CD14-positive monocyte (primary cell): ENCODE measurements at regions not wholly inside any gene's neighbourhood (a gene's known extent, or its start where the extent isn't known, plus 50 kb on each side); places are given as distances from the start of the nearest gene placed in this dataset.

ENCODE experiments used
- DNase-seq, 3 donors: peaks; one replicate each; pipeline ENCODE4 v3.0.0-alpha.2; 2011 to 2022
- H2AFZ ChIP-seq: 2 replicates; pipeline ENCODE4 v1.6.0; 2012; ENCODE audit warnings: mild to moderate bottlenecking, low read depth, low read length, inconsistent platforms; ENCODE audit not compliant: insufficient read depth, poor library complexity, severe bottlenecking
- H3K27ac ChIP-seq, 2 donors: 1 replicate in 1 of 2; 2 replicates in 1 of 2; pipeline ENCODE4 v1.5.1; 2012 to 2013; ENCODE audit warnings: low read length in 2 of 2, control low read depth in 1 of 2, inconsistent platforms in 1 of 2, low read depth in 1 of 2, mild to moderate bottlenecking in 1 of 2
- H3K27me3 ChIP-seq, 2 donors: one replicate each; pipeline versions ENCODE4 v1.6.0 to v1.6.1; 2011 to 2013; ENCODE audit warnings: low read length in 2 of 2; ENCODE audit not compliant: control insufficient read depth in 2 of 2, insufficient read depth in 2 of 2
- H3K36me3 ChIP-seq, 2 donors: replicated peaks in 1 of 2; 1 replicate in 1 of 2; 2 replicates in 1 of 2; pipeline versions ENCODE4 v1.5.1 to v1.6.1; 2012 to 2013; ENCODE audit warnings: low read length in 2 of 2, control low read depth in 1 of 2, inconsistent platforms in 1 of 2, mild to moderate bottlenecking in 1 of 2; ENCODE audit not compliant: insufficient read depth in 2 of 2, control insufficient read depth in 1 of 2
- H3K4me1 ChIP-seq, 2 donors: 1 replicate in 1 of 2; 2 replicates in 1 of 2; pipeline versions ENCODE4 v1.5.1 to v1.6.1; 2012 to 2013; ENCODE audit warnings: low read length in 2 of 2, control low read depth in 1 of 2, inconsistent platforms in 1 of 2, mild to moderate bottlenecking in 1 of 2, moderate library complexity in 1 of 2; ENCODE audit not compliant: insufficient read depth in 2 of 2, control insufficient read depth in 1 of 2
- H3K4me2 ChIP-seq: replicated peaks from 2 replicates; pipeline ENCODE3; 2012; ENCODE audit warnings: low read length, moderate library complexity, mild to moderate bottlenecking; ENCODE audit not compliant: poor library complexity, severe bottlenecking; ENCODE audit errors: extremely low read depth
- H3K4me3 ChIP-seq, 3 experiments: fragments of 200-600 bp in 1 of 3; sonication (generic) in 1 of 3; replicated peaks in 1 of 3; 1 replicate in 2 of 3; 2 replicates in 1 of 3; pipeline ENCODE4 v1.5.1; 2011 to 2013; ENCODE audit warnings: low read length in 3 of 3, mild to moderate bottlenecking in 3 of 3, control low read depth in 2 of 3, low read depth in 2 of 3, inconsistent platforms in 1 of 3, moderate library complexity in 1 of 3
- H3K79me2 ChIP-seq: 2 replicates; pipeline ENCODE4 v1.6.0; 2012; ENCODE audit warnings: mild to moderate bottlenecking, control low read depth, inconsistent platforms, low read length, moderate library complexity; ENCODE audit not compliant: insufficient read depth
- H3K9ac ChIP-seq: 2 replicates; pipeline ENCODE4 v1.6.0; 2017; ENCODE audit warnings: low read length, mild to moderate bottlenecking; ENCODE audit not compliant: insufficient read depth, poor library complexity, severe bottlenecking
- H3K9me3 ChIP-seq, 2 donors: replicated peaks in 1 of 2; 1 replicate in 1 of 2; 2 replicates in 1 of 2; pipeline versions ENCODE4 v1.5.1 to v1.6.1; 2012 to 2013; ENCODE audit warnings: low read length in 2 of 2, control low read depth in 1 of 2; ENCODE audit not compliant: control insufficient read depth in 1 of 2, insufficient read depth in 1 of 2
- H4K20me1 ChIP-seq: 2 replicates; pipeline ENCODE4 v1.6.0; 2012; ENCODE audit warnings: mild to moderate bottlenecking, low read length, control low read depth, moderate library complexity; ENCODE audit not compliant: insufficient read depth
- H3K27ac Mint-ChIP-seq, 7 donors: one replicate each; pipeline ENCODE4 v1.8.0; 2020; ENCODE audit warnings: mild to moderate bottlenecking in 7 of 7, mixed read lengths in 7 of 7, moderate library complexity in 6 of 7, inconsistent platforms in 2 of 7
- H3K27me3 Mint-ChIP-seq, 3 donors: one replicate each; pipeline ENCODE4 v1.8.0; 2021 to 2022; ENCODE audit warnings: low read depth in 3 of 3, mild to moderate bottlenecking in 3 of 3, mixed read lengths in 3 of 3, moderate library complexity in 3 of 3, inconsistent platforms in 1 of 3
- H3K36me3 Mint-ChIP-seq, 2 donors: one replicate each; pipeline ENCODE4 v1.8.0; 2020; ENCODE audit warnings: mixed read lengths in 2 of 2, inconsistent platforms in 1 of 2, mild to moderate bottlenecking in 1 of 2
- H3K4me1 Mint-ChIP-seq: one replicate; pipeline ENCODE4 v1.8.0; 2020; ENCODE audit warnings: mild to moderate bottlenecking, mixed read lengths
- H3K4me3 Mint-ChIP-seq, 2 donors: one replicate each; pipeline ENCODE4 v1.8.0; 2020; ENCODE audit warnings: mild to moderate bottlenecking in 2 of 2, mixed read lengths in 2 of 2, moderate library complexity in 1 of 2
- H3K9me3 Mint-ChIP-seq, 7 donors: one replicate each; pipeline ENCODE4 v1.8.0; 2020 to 2022; ENCODE audit warnings: mixed read lengths in 7 of 7, mild to moderate bottlenecking in 6 of 7, moderate library complexity in 6 of 7, inconsistent platforms in 2 of 7
- CTCF ChIP-seq: fragments of 200-600 bp; IDR thresholded peaks from one replicate; pipeline ENCODE4 v1.8.0; 2022; ENCODE audit warnings: antibody characterized with exemption, mild to moderate bottlenecking
- WGBS: methylation state at CpG from one replicate; pipeline ENCODE4 v1.1.5; 2013; ENCODE audit warnings: missing lambda C conversion rate; ENCODE audit not compliant: insufficient coverage; 5-methylcytosine and 5-hydroxymethylcytosine counted together
- intact Hi-C, 2 donors: fragments of 100-400 bp; cut with micrococcal nuclease; formaldehyde crosslinking; loops; one replicate each; pipeline versions ENCODE4 v1.15.0 to v1.15.1; 2023

GRCh38 chr1:96945509-96946084 is 224.0 kb downstream of the PTBP2 start:
- Histone ChIP-seq H3K9me3 (no peaks in the 10 kb centered on the region), H3K9ac (no peak overlapping the region), H2AFZ (no peak overlapping the region), H3K4me3 (no peak overlapping the region), H3K27me3 (no peaks in the 10 kb centered on the region), H4K20me1 (no peaks in the 10 kb centered on the region), H3K79me2 (no peaks in the 10 kb centered on the region), H3K36me3 (no peaks in the 10 kb centered on the region), H3K4me1 (no peaks in the 10 kb centered on the region), H3K4me2 (no peak overlapping the region), H3K27ac (no peak overlapping the region)
- H3K9me3 Mint-ChIP-seq: peaks cover 0 to 11% (median 2%) of the 10 kb centered on the region in 7 donors
- H3K36me3 Mint-ChIP-seq: no peaks in the 10 kb centered on the region
- intact Hi-C loops: no loop called here
- no peak overlapping the region for H3K4me3 Mint-ChIP-seq
- peaks cover 0 to 2% (median 0%) of the 10 kb centered on the region in 3 donors for H3K27me3 Mint-ChIP-seq
- no peak for TF ChIP-seq CTCF
- WGBS: 90% methylated on average over 5 of the region's 6 CpGs
- DNase-seq: no peak
- H3K27ac Mint-ChIP-seq: peak overlapping the region in 1 of 7 donors; percentile 5
- no peaks in the 10 kb centered on the region for H3K4me1 Mint-ChIP-seq

GRCh38 chr1:96955307-96956012 is 233.9 kb downstream of the PTBP2 start:
- DNase-seq: no peak
- H3K4me2 ChIP-seq: no peak overlapping the region
- no peaks in the 10 kb centered on the region for H3K36me3 ChIP-seq
- H3K27me3 ChIP-seq: no peaks in the 10 kb centered on the region
- no peak overlapping the region for H2AFZ ChIP-seq
- no peaks in the 10 kb centered on the region for H3K9me3 ChIP-seq
- H3K9ac ChIP-seq: no peak overlapping the region
- Mint-ChIP-seq H3K9me3 (peaks cover 0 to 3% (median 2%) of the 10 kb centered on the region in 7 donors), H3K4me3 (no peak overlapping the region), H3K27me3 (peaks cover 0 to 2% (median 2%) of the 10 kb centered on the region in 3 donors), H3K36me3 (no peaks in the 10 kb centered on the region), H3K27ac (no peak overlapping the region), H3K4me1 (no peaks in the 10 kb centered on the region)
- no peaks in the 10 kb centered on the region for H3K79me2 ChIP-seq
- intact Hi-C loops: no loop called here
- H3K27ac ChIP-seq: no peak overlapping the region
- TF ChIP-seq CTCF: no peak
- H3K4me3 ChIP-seq: no peak overlapping the region
- WGBS: no CpG with 5 or more reads among the region's 3 CpGs
- no peaks in the 10 kb centered on the region for H3K4me1 ChIP-seq
- H4K20me1 ChIP-seq: no peaks in the 10 kb centered on the region
